Vagina (tissue), 2 donors: ENCODE measurements at regions not wholly inside any gene's neighbourhood (a gene's known extent, or its start where the extent isn't known, plus 50 kb on each side); places are given as distances from the start of the nearest gene placed in this dataset.

ENCODE experiments used
- DNase-seq, 2 donors: peaks; one replicate each; pipeline ENCODE4 v3.0.0-alpha.2; 2017; ENCODE audit errors: extremely low spot score in 2 of 2
- H3K27ac ChIP-seq: fragments of 200-600 bp; sonication (generic); one replicate; pipeline ENCODE4 v1.5.1; 2019
- H3K27me3 ChIP-seq: fragments of 200-600 bp; sonication (generic); one replicate; pipeline ENCODE4 v1.5.1; 2019
- H3K36me3 ChIP-seq, 2 donors: fragments of 200-600 bp; sonication (generic); one replicate each; pipeline ENCODE4 v1.5.1; 2017 to 2019
- H3K4me1 ChIP-seq: fragments of 200-600 bp; sonication (generic); one replicate; pipeline ENCODE4 v1.5.1; 2019
- H3K4me3 ChIP-seq, 2 donors: fragments of 200-600 bp; sonication (generic); 1 replicate in 1 of 2; 2 replicates in 1 of 2; pipeline ENCODE4 v1.5.1; 2016 to 2019
- H3K9me3 ChIP-seq: fragments of 200-600 bp; sonication (generic); one replicate; pipeline ENCODE4 v1.5.1; 2019
- CTCF ChIP-seq, 3 experiments: fragments of 450-650 bp in 2 of 3; fragments of 200-600 bp in 1 of 3; sonication (generic) in 1 of 3; IDR thresholded peaks; one replicate each; pipeline ENCODE4 v1.5.1; 2017 to 2019; ENCODE audit warnings: antibody characterized with exemption in 3 of 3, mild to moderate bottlenecking in 2 of 3, moderate library complexity in 2 of 3
- POLR2A ChIP-seq, 2 donors: fragments of 450-650 bp; IDR thresholded peaks; one replicate each; pipeline ENCODE4 v1.6.1; 2017; ENCODE audit warnings: antibody characterized with exemption in 2 of 2, mild to moderate bottlenecking in 2 of 2, moderate library complexity in 2 of 2
- POLR2AphosphoS5 ChIP-seq, 2 donors: sonication (generic); formaldehyde crosslinking; IDR thresholded peaks; one replicate each; pipeline ENCODE4 v1.9.0; 2017; ENCODE audit warnings: antibody characterized with exemption in 2 of 2, mild to moderate bottlenecking in 2 of 2, low read depth in 1 of 2; ENCODE audit not compliant: insufficient read depth in 1 of 2
- intact Hi-C: fragments of 100-400 bp; cut with DNase I; formaldehyde crosslinking; loops from one replicate; pipeline ENCODE4 v1.15.1; 2023

DNA sequence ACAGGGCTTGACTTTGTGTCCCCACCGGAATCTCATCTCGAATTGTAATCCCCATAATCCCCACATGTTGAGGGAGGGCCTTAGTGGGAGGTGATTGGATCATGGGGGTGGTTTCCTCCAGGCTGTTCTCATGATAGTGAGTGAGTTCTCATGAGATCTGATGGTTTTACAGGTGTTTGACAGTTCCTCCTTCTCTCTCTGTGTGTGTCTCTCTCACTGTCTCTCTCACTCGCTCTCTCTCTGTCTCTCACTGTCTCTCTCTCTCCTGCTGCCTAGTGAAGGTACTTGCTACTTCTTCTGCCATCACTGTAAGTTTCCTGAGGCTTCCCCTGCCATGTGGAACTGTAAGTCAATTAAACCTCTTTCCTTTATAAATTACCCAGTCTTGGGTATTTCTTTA lies 289.8 kb upstream of the HABP2 start:
- TF ChIP-seq CTCF (IDR thresholded peaks at IDR 0.05) (no peak), POLR2A (IDR thresholded peaks at IDR 0.05) (no peak), POLR2AphosphoS5 (IDR thresholded peaks at IDR 0.05; ENCODE audit: insufficient read depth in 1 of 2, low read depth in 1 of 2) (no peak)
- Histone ChIP-seq H3K4me3 (no peak overlapping the region), H3K27me3 (no peaks in the 10 kb centered on the region), H3K36me3 (no peaks in the 10 kb centered on the region), H3K27ac (no peak overlapping the region), H3K9me3 (no peaks in the 10 kb centered on the region), H3K4me1 (peaks cover under 1% of the 10 kb centered on the region)
- intact Hi-C loops = no loop called here
- DNase-seq = no peak

DNA sequence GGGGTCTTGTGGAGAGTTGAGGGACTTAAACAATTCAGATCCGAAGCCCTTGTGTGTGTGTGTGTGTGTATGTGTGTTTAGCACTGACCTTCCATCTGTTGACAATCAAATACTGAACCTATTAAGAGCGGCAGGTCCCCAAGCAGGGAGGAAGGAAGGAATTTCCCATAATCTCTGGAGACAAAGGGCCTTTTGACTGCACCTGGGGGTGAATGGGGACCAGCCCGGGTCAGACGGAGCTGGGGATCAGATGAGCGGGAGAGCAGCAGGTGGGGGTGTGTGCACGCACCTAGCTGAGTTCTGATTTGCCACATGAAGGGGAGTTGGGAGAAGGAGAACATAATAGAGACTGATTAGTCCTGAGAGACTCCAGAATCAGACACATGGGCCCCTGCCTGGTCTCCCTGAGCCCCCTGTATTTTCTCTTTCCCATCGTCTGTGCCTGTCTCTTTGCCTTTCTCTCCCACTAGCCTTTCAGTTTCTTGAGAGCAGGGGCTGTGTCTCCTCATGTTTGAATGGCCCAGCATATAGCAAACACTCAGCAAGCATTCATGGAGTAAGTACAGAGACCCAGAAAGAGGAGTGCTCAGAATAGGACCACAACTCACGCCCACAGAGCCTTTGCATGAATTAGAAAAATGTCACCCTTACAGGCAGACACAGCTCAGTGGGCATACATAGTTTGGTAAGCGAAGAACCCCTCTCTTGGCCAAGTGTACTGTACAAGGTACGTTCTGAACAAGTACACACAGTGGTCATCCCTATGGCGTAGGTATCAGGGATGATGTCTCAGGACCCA lies 288.3 kb upstream of the HABP2 start:
- no peak overlapping the region for H3K4me3 ChIP-seq
- H3K4me1 ChIP-seq = peaks cover 5% of the 10 kb centered on the region
- H3K27ac ChIP-seq = no peak overlapping the region
- H3K9me3 ChIP-seq = no peaks in the 10 kb centered on the region
- intact Hi-C loops = no loop called here
- H3K27me3 ChIP-seq = no peaks in the 10 kb centered on the region
- H3K36me3 ChIP-seq = no peaks in the 10 kb centered on the region
- no peak for DNase-seq
- TF ChIP-seq POLR2AphosphoS5 (IDR thresholded peaks at IDR 0.05; ENCODE audit: insufficient read depth in 1 of 2, low read depth in 1 of 2) (no peak), POLR2A (IDR thresholded peaks at IDR 0.05) (no peak), CTCF (IDR thresholded peaks at IDR 0.05) (no peak)

DNA sequence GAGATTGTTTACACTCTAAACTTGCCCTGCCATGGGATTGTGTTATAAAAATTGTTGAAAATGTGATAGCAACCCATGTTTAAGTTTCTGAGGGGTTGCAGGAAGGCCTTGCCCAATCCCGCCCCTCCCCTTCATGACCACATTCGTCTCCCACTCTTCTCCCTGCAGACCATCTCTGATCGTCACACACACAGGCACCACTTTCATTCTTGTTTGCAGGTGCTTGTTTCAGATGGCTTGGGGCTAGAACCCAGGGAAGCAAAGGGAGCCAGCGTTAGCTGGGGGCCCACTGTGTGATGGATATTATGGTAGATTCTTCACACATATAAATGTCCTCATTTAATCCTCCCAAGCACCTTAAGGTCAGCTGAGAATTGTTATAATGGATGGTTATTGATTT lies 286.7 kb upstream of the HABP2 start:
- Histone ChIP-seq H3K9me3 (no peaks in the 10 kb centered on the region), H3K27ac (no peak overlapping the region), H3K4me1 (peaks cover 5% of the 10 kb centered on the region), H3K36me3 (no peaks in the 10 kb centered on the region), H3K4me3 (no peak overlapping the region), H3K27me3 (no peaks in the 10 kb centered on the region)
- no peak for DNase-seq
- intact Hi-C loops = no loop called here
- no peak for TF ChIP-seq CTCF (IDR thresholded peaks at IDR 0.05)
- no peak for TF ChIP-seq POLR2AphosphoS5 (IDR thresholded peaks at IDR 0.05; ENCODE audit: insufficient read depth in 1 of 2, low read depth in 1 of 2)
- TF ChIP-seq POLR2A (IDR thresholded peaks at IDR 0.05) = no peak

GRCh38 chr10:113267619-113268562 lies 285.0 kb upstream of the HABP2 start:
- Histone ChIP-seq H3K9me3 (no peaks in the 10 kb centered on the region), H3K27me3 (no peaks in the 10 kb centered on the region), H3K4me1 (peaks cover 10% of the 10 kb centered on the region), H3K27ac (no peak overlapping the region), H3K36me3 (no peaks in the 10 kb centered on the region), H3K4me3 (no peak overlapping the region)
- no peak for DNase-seq
- intact Hi-C loops = no loop called here
- TF ChIP-seq POLR2AphosphoS5 (IDR thresholded peaks at IDR 0.05; ENCODE audit: insufficient read depth in 1 of 2, low read depth in 1 of 2) = no peak
- no peak for TF ChIP-seq POLR2A (IDR thresholded peaks at IDR 0.05)
- no peak for TF ChIP-seq CTCF (IDR thresholded peaks at IDR 0.05)
